ENCODE measurements at regions not wholly inside any gene's neighbourhood (a gene's known extent, or its start where the extent isn't known, plus 50 kb on each side); places are given as distances from the start of the nearest gene placed in this dataset.

DNA sequence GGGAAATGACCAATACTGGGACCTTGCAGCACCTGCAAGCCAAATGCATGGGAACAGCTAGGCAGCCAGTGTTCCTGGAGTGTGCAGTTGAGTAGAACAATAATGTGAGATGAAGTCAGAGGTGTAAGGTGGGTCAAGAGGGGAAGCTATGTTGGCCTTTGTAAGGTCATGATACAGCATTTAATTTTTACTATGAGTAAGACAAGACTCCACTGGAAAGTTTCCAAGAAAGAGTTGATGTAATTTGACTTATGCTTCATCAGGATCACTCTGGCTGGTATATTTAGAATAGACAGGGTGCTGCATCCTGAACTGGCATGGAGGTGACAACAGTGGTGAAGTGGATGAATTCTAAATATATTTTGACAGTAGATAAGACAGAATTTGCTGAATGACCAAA is 744.8 kb downstream of the KCTD16 start:
- Histone ChIP-seq H3K79me2 (ENCODE audit: control insufficient read depth, insufficient read depth, low read length) (no peaks in the 10 kb centered on the region), H3K9ac (ENCODE audit: insufficient read depth in 1 of 2, low read depth in 2 of 2, low read length in 2 of 2) (no peak overlapping the region), H2AFZ (ENCODE audit: low read depth, low read length) (no peak overlapping the region), H3K4me2 (ENCODE audit: insufficient read depth, low read length) (no peak overlapping the region), H3K4me1 (replicated peaks in 1 of 2; ENCODE audit: control insufficient read depth in 2 of 2, insufficient read depth in 2 of 2, low read length in 2 of 2) (no peaks in the 10 kb centered on the region), H3K36me3 (ENCODE audit: control insufficient read depth, insufficient read depth, low read length) (no peaks in the 10 kb centered on the region), H3K27me3 (ENCODE audit: control insufficient read depth in 2 of 2, insufficient read depth in 2 of 2, low read length in 2 of 2) (no peaks in the 10 kb centered on the region), H3K27ac (ENCODE audit: extremely low read depth, low read depth, low read length) (no peak overlapping the region), H3K9me3 (replicated peaks; ENCODE audit: control insufficient read depth, insufficient read depth, low read depth, low read length) (no peaks in the 10 kb centered on the region; the same call in 1 of the 2 replicates), H3K4me3 (no peak overlapping the region), H4K20me1 (replicated peaks; ENCODE audit: control insufficient read depth, insufficient read depth, low read length) (no peaks in the 10 kb centered on the region), H3K9me1 (ENCODE audit: control insufficient read depth, insufficient read depth, low read length) (no peaks in the 10 kb centered on the region)
- BruUV-seq (replicated peaks): no TSS peak
- ChIA-PET POLR2A (no interaction called here), CTCF (ENCODE audit: low intra/inter-chr PET ratio) (no interaction called here)
- intact Hi-C loops (cut with micrococcal nuclease): no loop called here
- FAIRE-seq (no peak), ATAC-seq (no peak), DNase-seq (ENCODE audit: extremely low read depth in 1 of 4, low spot score in 3 of 4) (no peak)
- in situ Hi-C loops (cut with MboI): no loop called here
- TF ChIP-seq UBTF (IDR thresholded peaks at IDR 0.05; ENCODE audit: borderline replicate concordance in 1 of 2, low read depth in 2 of 2, low read length in 2 of 2) (no peak), ZNF197 (CRISPR knock-in tag; IDR thresholded peaks at IDR 0.05; ENCODE audit: low read depth) (no peak), KAT2B (IDR thresholded peaks at IDR 0.05; ENCODE audit: low read depth, low read length) (no peak), MYBL2 (IDR thresholded peaks at IDR 0.05; ENCODE audit: low read depth) (no peak), MYBL2 (CRISPR knock-in tag; IDR thresholded peaks at IDR 0.05; ENCODE audit: borderline replicate concordance) (no peak), KDM2B (CRISPR knock-in tag; IDR thresholded peaks at IDR 0.05) (no peak), SP1 (CRISPR knock-in tag; IDR thresholded peaks at IDR 0.05) (no peak), TARDBP (IDR thresholded peaks at IDR 0.05) (no peak)

Data from K562 (cell line).